Osteoblast (primary cell): ENCODE measurements at regions not wholly inside any gene's neighbourhood (a gene's known extent, or its start where the extent isn't known, plus 50 kb on each side); places are given as distances from the start of the nearest gene placed in this dataset.

Experiments used
- DNase-seq: peaks from one replicate; pipeline ENCODE4 v3.0.0; 2011; ENCODE audit warnings: low spot score, mixed read lengths; ENCODE audit not compliant: insufficient read length; ENCODE audit errors: missing footprints
- H2AFZ ChIP-seq: 2 replicates; pipeline ENCODE4 v1.6.0; 2011; ENCODE audit warnings: mild to moderate bottlenecking, low read length
- H3K27ac ChIP-seq: 2 replicates; pipeline ENCODE4 v1.5.1; 2011; ENCODE audit warnings: mild to moderate bottlenecking, low read depth, low read length, moderate library complexity
- H3K27me3 ChIP-seq: 2 replicates; pipeline ENCODE4 v1.6.0; 2012; ENCODE audit warnings: mild to moderate bottlenecking, control low read depth, inconsistent platforms, low read length, moderate library complexity; ENCODE audit not compliant: insufficient read depth
- H3K36me3 ChIP-seq: 2 replicates; pipeline ENCODE4 v1.5.1; 2011; ENCODE audit warnings: mild to moderate bottlenecking, low read length, control low read depth, moderate library complexity; ENCODE audit not compliant: insufficient read depth
- H3K4me1 ChIP-seq: 2 replicates; pipeline ENCODE4 v1.5.1; 2011; ENCODE audit warnings: mild to moderate bottlenecking, low read length, control low read depth, moderate library complexity; ENCODE audit not compliant: insufficient read depth
- H3K4me2 ChIP-seq: 2 replicates; pipeline ENCODE4 v1.6.0; 2011; ENCODE audit warnings: mild to moderate bottlenecking, low read length; ENCODE audit not compliant: insufficient read depth
- H3K4me3 ChIP-seq: fragments of 200-600 bp; sonication (generic); 3 replicates; pipeline ENCODE4 v1.5.1; 2012; ENCODE audit warnings: mild to moderate bottlenecking, low read length, inconsistent platforms; ENCODE audit not compliant: insufficient read depth
- H3K79me2 ChIP-seq: 2 replicates; pipeline ENCODE4 v1.6.0; 2012; ENCODE audit warnings: mild to moderate bottlenecking, low read length, control low read depth, inconsistent platforms; ENCODE audit not compliant: insufficient read depth
- H3K9me3 ChIP-seq: 2 replicates; pipeline ENCODE4 v1.5.1; 2011; ENCODE audit warnings: low read depth, low read length, control low read depth
- H4K20me1 ChIP-seq: 2 replicates; pipeline ENCODE4 v1.6.0; 2012; ENCODE audit warnings: mild to moderate bottlenecking, low read length, control low read depth; ENCODE audit not compliant: insufficient read depth
- TF ChIP-seq, protein P1 (sequence below): IDR thresholded peaks from 2 replicates; pipeline ENCODE4 v1.5.1; 2011; ENCODE audit warnings: mild to moderate bottlenecking, low read depth, low read length, moderate library complexity; ENCODE audit errors: extremely low read depth

DNA sequence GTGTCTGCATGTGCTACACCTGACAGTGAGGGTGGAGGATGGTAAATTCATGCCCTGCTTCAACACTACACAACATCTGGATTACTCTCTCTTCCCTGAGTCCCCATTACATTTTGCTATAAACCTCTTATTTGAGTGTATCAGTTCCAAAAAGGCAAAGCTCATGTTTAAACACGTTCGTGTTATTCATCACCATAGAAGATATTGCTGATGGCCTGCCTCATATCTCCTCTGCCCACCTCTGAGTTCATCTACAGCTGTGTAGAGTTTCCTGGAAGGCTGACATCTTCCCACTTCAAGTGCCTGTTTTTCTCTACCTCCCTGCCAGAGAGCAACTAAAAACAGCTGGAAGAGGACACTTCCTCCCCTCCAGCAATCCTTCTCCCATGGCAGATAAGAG is 433.2 kb downstream of the ISL1 start:
- Histone ChIP-seq H3K9me3 (no peaks in the 10 kb centered on the region), H2AFZ (no peak overlapping the region), H3K4me2 (no peak overlapping the region), H4K20me1 (no peaks in the 10 kb centered on the region), H3K4me3 (no peak overlapping the region), H3K4me1 (no peaks in the 10 kb centered on the region), H3K36me3 (no peaks in the 10 kb centered on the region), H3K27me3 (no peaks in the 10 kb centered on the region), H3K27ac (no peak overlapping the region), H3K79me2 (no peaks in the 10 kb centered on the region)
- TF ChIP-seq, protein P1, sequence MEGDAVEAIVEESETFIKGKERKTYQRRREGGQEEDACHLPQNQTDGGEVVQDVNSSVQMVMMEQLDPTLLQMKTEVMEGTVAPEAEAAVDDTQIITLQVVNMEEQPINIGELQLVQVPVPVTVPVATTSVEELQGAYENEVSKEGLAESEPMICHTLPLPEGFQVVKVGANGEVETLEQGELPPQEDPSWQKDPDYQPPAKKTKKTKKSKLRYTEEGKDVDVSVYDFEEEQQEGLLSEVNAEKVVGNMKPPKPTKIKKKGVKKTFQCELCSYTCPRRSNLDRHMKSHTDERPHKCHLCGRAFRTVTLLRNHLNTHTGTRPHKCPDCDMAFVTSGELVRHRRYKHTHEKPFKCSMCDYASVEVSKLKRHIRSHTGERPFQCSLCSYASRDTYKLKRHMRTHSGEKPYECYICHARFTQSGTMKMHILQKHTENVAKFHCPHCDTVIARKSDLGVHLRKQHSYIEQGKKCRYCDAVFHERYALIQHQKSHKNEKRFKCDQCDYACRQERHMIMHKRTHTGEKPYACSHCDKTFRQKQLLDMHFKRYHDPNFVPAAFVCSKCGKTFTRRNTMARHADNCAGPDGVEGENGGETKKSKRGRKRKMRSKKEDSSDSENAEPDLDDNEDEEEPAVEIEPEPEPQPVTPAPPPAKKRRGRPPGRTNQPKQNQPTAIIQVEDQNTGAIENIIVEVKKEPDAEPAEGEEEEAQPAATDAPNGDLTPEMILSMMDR = no peak
- DNase-seq = no peak

DNA sequence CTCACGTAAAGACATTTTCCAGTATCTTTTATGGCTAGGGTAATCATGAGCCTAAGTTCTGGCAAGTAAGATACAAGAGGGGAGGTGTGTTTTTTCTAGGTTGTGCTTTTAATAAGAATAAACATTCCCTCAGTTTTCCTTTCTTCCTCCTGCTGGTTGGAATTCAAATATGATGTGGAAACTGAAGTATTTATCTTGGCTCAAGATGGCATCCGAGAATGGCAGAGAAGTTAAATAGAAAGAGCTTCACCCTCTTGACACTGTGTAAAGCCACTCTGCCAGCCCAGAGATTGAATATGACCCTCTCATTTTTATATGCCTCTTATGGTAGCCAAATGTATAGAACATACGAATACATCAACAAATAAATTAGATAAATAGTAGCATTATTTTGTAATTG is 438.4 kb downstream of the ISL1 start:
- no peaks in the 10 kb centered on the region for H4K20me1 ChIP-seq
- TF ChIP-seq, protein P1 = no peak
- no peaks in the 10 kb centered on the region for H3K36me3 ChIP-seq
- H3K27me3 ChIP-seq = no peaks in the 10 kb centered on the region
- H3K4me1 ChIP-seq = no peaks in the 10 kb centered on the region
- H3K79me2 ChIP-seq = no peaks in the 10 kb centered on the region
- no peak overlapping the region for H2AFZ ChIP-seq
- H3K9me3 ChIP-seq = no peaks in the 10 kb centered on the region
- no peak overlapping the region for H3K4me2 ChIP-seq
- H3K27ac ChIP-seq = no peak overlapping the region
- no peak overlapping the region for H3K4me3 ChIP-seq
- no peak for DNase-seq

DNA sequence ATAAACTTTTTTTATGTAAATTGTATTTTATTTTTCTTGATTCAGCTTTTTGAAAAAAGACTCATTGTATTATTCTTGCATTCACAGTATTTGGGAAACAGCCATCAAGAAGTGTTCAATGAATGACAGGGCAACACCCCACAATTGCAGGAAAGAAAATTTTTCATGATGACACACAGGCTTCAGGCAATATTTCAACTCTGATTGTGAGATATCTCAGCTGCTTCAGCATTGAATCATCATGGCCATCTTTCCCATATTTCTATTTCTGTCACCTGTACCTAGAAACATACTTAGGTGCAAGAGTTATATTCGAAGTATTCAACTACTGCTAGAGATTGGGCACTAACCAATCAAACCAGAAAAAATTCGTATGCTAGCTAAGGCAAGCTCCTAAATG is 446.0 kb downstream of the ISL1 start:
- Histone ChIP-seq H4K20me1 (no peaks in the 10 kb centered on the region), H3K36me3 (no peaks in the 10 kb centered on the region), H2AFZ (no peak overlapping the region), H3K9me3 (no peaks in the 10 kb centered on the region), H3K4me1 (no peaks in the 10 kb centered on the region), H3K27me3 (no peaks in the 10 kb centered on the region), H3K27ac (no peak overlapping the region), H3K4me2 (no peak overlapping the region), H3K79me2 (no peaks in the 10 kb centered on the region), H3K4me3 (no peak overlapping the region)
- no peak for DNase-seq
- TF ChIP-seq, protein P1 = no peak

DNA sequence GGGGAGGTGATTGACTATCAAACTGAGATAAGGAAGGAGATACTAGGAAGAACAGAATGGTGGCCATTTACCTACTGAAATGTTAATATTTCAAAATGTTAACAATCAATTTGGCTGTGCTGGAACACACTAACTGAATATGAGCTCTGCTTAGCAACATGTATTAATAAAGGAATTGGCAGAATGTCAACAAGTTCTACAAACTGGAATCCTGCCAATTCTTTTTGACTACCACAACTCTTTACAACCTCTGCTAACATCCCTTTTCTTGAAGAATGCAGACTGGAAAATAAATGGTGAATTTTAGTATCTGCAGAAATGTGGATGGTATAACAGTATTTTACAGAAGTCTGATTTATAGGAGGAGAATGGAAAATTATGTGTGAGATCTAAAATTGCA is 446.4 kb downstream of the ISL1 start:
- Histone ChIP-seq H3K4me3 (no peak overlapping the region), H3K4me2 (no peak overlapping the region), H4K20me1 (no peaks in the 10 kb centered on the region), H3K27me3 (no peaks in the 10 kb centered on the region), H3K36me3 (no peaks in the 10 kb centered on the region), H3K79me2 (no peaks in the 10 kb centered on the region), H2AFZ (no peak overlapping the region), H3K9me3 (no peaks in the 10 kb centered on the region), H3K4me1 (no peaks in the 10 kb centered on the region), H3K27ac (no peak overlapping the region)
- TF ChIP-seq, protein P1 = no peak
- DNase-seq = peak; percentile 32
